ENCODE measurements at regions not wholly inside any gene's neighbourhood (a gene's known extent, or its start where the extent isn't known, plus 50 kb on each side); places are given as distances from the start of the nearest gene placed in this dataset.

- DNase-seq (ENCODE audit: low spot score): no peak
These were observed 174.4 kb upstream of the TOX3 start for GRCh38 chr16:52721331-52721730.

GRCh38 chr16:52718046-52718445 is 171.1 kb upstream of the TOX3 start:
- DNase-seq (ENCODE audit: low spot score): no peak
- TF ChIP-seq CTCF (IDR thresholded peaks at IDR 0.05; ENCODE audit: extremely low read depth, missing control alignments): no peak

More at GRCh38 chr16:52721331-52721730, 174.4 kb upstream of the TOX3 start:
- TF ChIP-seq CTCF (IDR thresholded peaks at IDR 0.05; ENCODE audit: extremely low read depth, missing control alignments): no peak

- no peak for TF ChIP-seq CTCF (IDR thresholded peaks at IDR 0.05; ENCODE audit: extremely low read depth, missing control alignments)
- DNase-seq (ENCODE audit: low spot score): no peak
These were observed 166.8 kb upstream of the TOX3 start for GRCh38 chr16:52713740-52714139.

- no peak for TF ChIP-seq CTCF (IDR thresholded peaks at IDR 0.05; ENCODE audit: extremely low read depth, missing control alignments)
- DNase-seq (ENCODE audit: low spot score): no peak
These were observed 162.4 kb upstream of the TOX3 start for GRCh38 chr16:52709306-52709705.

- DNase-seq (ENCODE audit: low spot score): no peak
- no peak for TF ChIP-seq CTCF (IDR thresholded peaks at IDR 0.05; ENCODE audit: extremely low read depth, missing control alignments)
These were observed 161.5 kb upstream of the TOX3 start for GRCh38 chr16:52708476-52708875.

GRCh38 chr16:52707676-52708337 is 160.9 kb upstream of the TOX3 start:
- no peak for DNase-seq (ENCODE audit: low spot score)
- TF ChIP-seq CTCF (IDR thresholded peaks at IDR 0.05; ENCODE audit: extremely low read depth, missing control alignments): no peak

- TF ChIP-seq CTCF (IDR thresholded peaks at IDR 0.05; ENCODE audit: extremely low read depth, missing control alignments): no peak
- DNase-seq (ENCODE audit: low spot score): no peak
These were observed 158.2 kb upstream of the TOX3 start for GRCh38 chr16:52705122-52705521.

Measured in GM20000 (cell line).